H1 (cell line): ENCODE measurements at regions not wholly inside any gene's neighbourhood (a gene's known extent, or its start where the extent isn't known, plus 50 kb on each side); places are given as distances from the start of the nearest gene placed in this dataset.

Experiments used
- CTCF ChIA-PET: fragments of 300-600 bp; sonication (Branson Sonifier 250); formaldehyde crosslinking; loops from one replicate; lab custom pipeline; 2021; ENCODE audit not compliant: partially characterized antibody; lab: Charles Lee
- POLR2A ChIA-PET: fragments of 300-600 bp; sonication (Branson Sonifier 250); formaldehyde crosslinking; loops from one replicate; lab custom pipeline; 2021; ENCODE audit warnings: inconsistent platforms; ENCODE audit not compliant: partially characterized antibody; lab: Charles Lee
- DNase-seq, 2 experiments: peaks; one replicate each; pipeline versions ENCODE4 v3.0.0 to v3.0.0-alpha.2; 2010 to 2022; ENCODE audit warnings: low spot score in 2 of 2, low read depth in 1 of 2, mixed read lengths in 1 of 2
- FAIRE-seq: peaks from 2 replicates; lab custom pipeline; 2011; peaks lifted over from hg19 to GRCh38; lab: Jason Lieb, UNC
- H2AFZ ChIP-seq: 2 replicates; pipeline ENCODE4 v1.8.1; 2012; ENCODE audit warnings: low read length, inconsistent platforms
- H2AK5ac ChIP-seq: 2 replicates; pipeline ENCODE4 v1.6.1; 2013; ENCODE audit warnings: low read depth, low read length
- H2BK120ac ChIP-seq: replicated peaks from 2 replicates; pipeline ENCODE3; 2013; ENCODE audit warnings: low read depth, low read length, inconsistent platforms
- H2BK12ac ChIP-seq: 2 replicates; pipeline ENCODE4 v1.6.1; 2013; ENCODE audit warnings: low read depth, low read length
- H2BK15ac ChIP-seq: 2 replicates; pipeline ENCODE4 v1.6.1; 2013; ENCODE audit warnings: low read length
- H2BK20ac ChIP-seq: 2 replicates; pipeline ENCODE4 v1.6.1; 2013; ENCODE audit warnings: low read length
- H2BK5ac ChIP-seq: 2 replicates; pipeline ENCODE4 v1.6.1; 2013; ENCODE audit warnings: low read depth, low read length
- H3K14ac ChIP-seq: 2 replicates; pipeline ENCODE4 v1.6.1; 2013; ENCODE audit warnings: inconsistent platforms; ENCODE audit not compliant: insufficient read length
- H3K18ac ChIP-seq: 2 replicates; pipeline ENCODE4 v1.6.1; 2013; ENCODE audit warnings: low read length; ENCODE audit errors: extremely low read depth
- H3K23ac ChIP-seq: 2 replicates; pipeline ENCODE4 v1.6.1; 2013; ENCODE audit warnings: inconsistent platforms; ENCODE audit not compliant: insufficient read length
- H3K23me2 ChIP-seq: 2 replicates; pipeline ENCODE4 v1.6.1; 2013; ENCODE audit warnings: low read depth, low read length
- H3K27ac ChIP-seq: 2 replicates; pipeline ENCODE4 v1.6.1; 2011; ENCODE audit warnings: low read depth, low read length, inconsistent platforms
- H3K27me3 ChIP-seq, 4 experiments: replicated peaks in 1 of 4; 1 replicate in 1 of 4; 2 replicates in 3 of 4; pipeline versions ENCODE4 v1.6.1 to v1.8.1; 2011 to 2013; ENCODE audit warnings: low read length in 3 of 4, mild to moderate bottlenecking in 3 of 4, inconsistent platforms in 2 of 4, mixed read lengths in 2 of 4, moderate library complexity in 1 of 4; ENCODE audit not compliant: control insufficient read depth in 3 of 4, insufficient read depth in 3 of 4; ENCODE audit errors: extremely low read depth in 1 of 4
- H3K36me3 ChIP-seq, 4 experiments: 2 replicates each; pipeline versions ENCODE4 v1.6.1 to v1.8.1; 2011 to 2013; ENCODE audit warnings: mild to moderate bottlenecking in 4 of 4, low read length in 3 of 4, moderate library complexity in 2 of 4, control low read depth in 1 of 4, inconsistent platforms in 1 of 4; ENCODE audit not compliant: insufficient read depth in 4 of 4, control insufficient read depth in 2 of 4
- H3K4ac ChIP-seq: replicated peaks from 2 replicates; pipeline ENCODE3; 2013; ENCODE audit warnings: low read length, low read depth, mixed read lengths, inconsistent platforms; ENCODE audit not compliant: insufficient read length
- H3K4me1 ChIP-seq, 4 experiments: replicated peaks in 1 of 4; 1 replicate in 1 of 4; 2 replicates in 3 of 4; pipeline versions ENCODE4 v1.6.1 to v1.8.1; 2011 to 2013; ENCODE audit warnings: low read length in 3 of 4, inconsistent platforms in 2 of 4, mixed read lengths in 1 of 4; ENCODE audit not compliant: insufficient read depth in 4 of 4, control insufficient read depth in 3 of 4
- H3K4me2 ChIP-seq, 2 experiments: 2 replicates each; pipeline versions ENCODE4 v1.6.1 to v1.8.1; 2011 to 2013; ENCODE audit warnings: low read depth in 2 of 2, low read length in 2 of 2, control low read depth in 1 of 2, inconsistent platforms in 1 of 2, mild to moderate bottlenecking in 1 of 2; ENCODE audit not compliant: insufficient read depth in 1 of 2
- H3K4me3 ChIP-seq, 4 experiments: fragments of 200-600, 300-600 bp in 1 of 4; sonication (generic), shearing (Covaris generic), sonication (Bioruptor Twin) in 1 of 4; 2 replicates each; pipeline versions ENCODE4 v1.5.1 to v1.8.1; 2011 to 2016; ENCODE audit warnings: low read length in 4 of 4, low read depth in 3 of 4, control low read depth in 2 of 4, inconsistent platforms in 2 of 4, mild to moderate bottlenecking in 2 of 4, mixed read lengths in 1 of 4, moderate library complexity in 1 of 4; ENCODE audit not compliant: insufficient read depth in 2 of 4; ENCODE audit errors: extremely low read depth in 1 of 4
- H3K56ac ChIP-seq: replicated peaks from 2 replicates; pipeline ENCODE3; 2013; ENCODE audit warnings: low read depth, mild to moderate bottlenecking, mixed read lengths, low read length, inconsistent platforms; ENCODE audit not compliant: insufficient read length
- H3K79me1 ChIP-seq: 2 replicates; pipeline ENCODE4 v1.6.1; 2013; ENCODE audit warnings: low read depth, low read length, control low read depth
- H3K79me2 ChIP-seq, 2 experiments: 2 replicates each; pipeline versions ENCODE4 v1.6.1 to v1.8.1; 2012 to 2013; ENCODE audit warnings: low read length in 2 of 2, mild to moderate bottlenecking in 2 of 2, inconsistent platforms in 1 of 2; ENCODE audit not compliant: insufficient read depth in 2 of 2, control insufficient read depth in 1 of 2
- H3K9ac ChIP-seq, 4 experiments: replicated peaks in 1 of 4; 1 replicate in 1 of 4; 2 replicates in 3 of 4; pipeline versions ENCODE4 v1.6.1 to v1.8.1; 2011 to 2013; ENCODE audit warnings: low read depth in 3 of 4, low read length in 3 of 4, control low read depth in 2 of 4, mild to moderate bottlenecking in 2 of 4, moderate library complexity in 2 of 4, inconsistent platforms in 1 of 4; ENCODE audit errors: extremely low read depth in 1 of 4
- H3K9me3 ChIP-seq, 2 experiments: 2 replicates each; pipeline versions ENCODE4 v1.6.1 to v1.8.1; 2012 to 2013; ENCODE audit warnings: mild to moderate bottlenecking in 2 of 2, moderate library complexity in 2 of 2, control low read depth in 1 of 2, inconsistent platforms in 1 of 2, low read depth in 1 of 2, low read length in 1 of 2, mixed read lengths in 1 of 2; ENCODE audit not compliant: insufficient read depth in 2 of 2
- H4K20me1 ChIP-seq, 2 experiments: replicated peaks in 1 of 2; 2 replicates each; pipeline versions ENCODE3 to v1.8.1; 2011 to 2013; ENCODE audit warnings: inconsistent platforms in 2 of 2, low read length in 2 of 2, mild to moderate bottlenecking in 1 of 2; ENCODE audit not compliant: insufficient read depth in 2 of 2, control insufficient read depth in 1 of 2
- H4K5ac ChIP-seq: 2 replicates; pipeline ENCODE4 v1.6.1; 2013; ENCODE audit warnings: low read length, low read depth, mixed read lengths, inconsistent platforms; ENCODE audit not compliant: insufficient read length
- H4K8ac ChIP-seq: 2 replicates; pipeline ENCODE4 v1.8.0; 2013; ENCODE audit warnings: mild to moderate bottlenecking, moderate library complexity, low read length, inconsistent platforms; ENCODE audit not compliant: insufficient read depth; ENCODE audit errors: extremely low read depth
- H4K91ac ChIP-seq: replicated peaks from 2 replicates; pipeline ENCODE3; 2013; ENCODE audit warnings: low read length, mixed read lengths, inconsistent platforms; ENCODE audit not compliant: insufficient read length
- ASH2L ChIP-seq: fragments of 200-600, 300-600 bp; sonication (generic); IDR thresholded peaks from one replicate; pipeline ENCODE4 v1.7.1; 2017; ENCODE audit warnings: low read length
- CBX5 ChIP-seq: fragments of 300-800, 300-1000 bp; sonication (generic); IDR thresholded peaks from 2 replicates; pipeline ENCODE4 v1.7.1; 2016; ENCODE audit warnings: antibody characterized with exemption, low read length, low read depth
- EGR1 ChIP-seq: IDR thresholded peaks from 2 replicates; pipeline ENCODE4 v1.6.1; 2011; ENCODE audit warnings: low read depth, low read length, borderline replicate concordance
- EZH2 ChIP-seq: fragments of 200-600 bp; sonication (generic); IDR thresholded peaks from 2 replicates; pipeline ENCODE4 v1.7.1; 2012; ENCODE audit warnings: low read depth, mild to moderate bottlenecking, moderate library complexity, low read length, inconsistent platforms; ENCODE audit not compliant: severe bottlenecking
- FOSL1 ChIP-seq: IDR thresholded peaks from 2 replicates; pipeline ENCODE4 v1.6.1; 2011; ENCODE audit warnings: mild to moderate bottlenecking, low read depth, low read length, moderate library complexity; ENCODE audit not compliant: insufficient read depth
- GTF2F1 ChIP-seq: IDR thresholded peaks from 2 replicates; pipeline ENCODE4 v1.6.1; 2012; ENCODE audit warnings: low read depth, low read length, improper control_type of control experiment, borderline replicate concordance
- JUN ChIP-seq: IDR thresholded peaks from 2 replicates; pipeline ENCODE4 v1.6.1; 2011; ENCODE audit warnings: low read depth, mild to moderate bottlenecking, improper control_type of control experiment, low read length
- KDM5A ChIP-seq: fragments of 200-600 bp; IDR thresholded peaks from 2 replicates; pipeline ENCODE4 v1.7.1; 2012; ENCODE audit warnings: mild to moderate bottlenecking, low read length, inconsistent platforms, mixed read lengths
- RXRA ChIP-seq: IDR thresholded peaks from 2 replicates; pipeline ENCODE4 v1.6.1; 2011; ENCODE audit warnings: low read depth, mild to moderate bottlenecking, low read length, moderate library complexity; ENCODE audit not compliant: insufficient read depth
- SIN3A ChIP-seq, 2 experiments: IDR thresholded peaks in 1 of 2; conservative IDR thresholded peaks in 1 of 2; 2 replicates each; pipeline ENCODE4 v1.6.1; 2011 to 2012; ENCODE audit warnings: low read length in 2 of 2, improper control_type of control experiment in 1 of 2, low read depth in 1 of 2, mild to moderate bottlenecking in 1 of 2
- SP4 ChIP-seq: IDR thresholded peaks from 2 replicates; pipeline ENCODE4 v1.6.1; 2012; ENCODE audit warnings: low read length, inconsistent platforms
- SRF ChIP-seq: IDR thresholded peaks from 2 replicates; pipeline ENCODE4 v1.6.1; 2011; ENCODE audit warnings: mild to moderate bottlenecking, low read depth, low read length, moderate library complexity
- SUZ12 ChIP-seq: fragments of 200-600 bp; sonication (generic); IDR thresholded peaks from 2 replicates; pipeline ENCODE4 v1.6.1; 2012; ENCODE audit warnings: mild to moderate bottlenecking, inconsistent platforms, low read length, moderate library complexity, mixed read lengths
- ZNF274 ChIP-seq: IDR thresholded peaks from 2 replicates; pipeline ENCODE4 v1.7.0; 2012; ENCODE audit warnings: low read length, borderline replicate concordance; ENCODE audit errors: extremely low read depth
- WGBS, 2 experiments: shearing (Covaris generic) in 1 of 2; methylation state at CpG; one replicate each; pipeline versions ENCODE4 v1.1.6 to v1.1.7; 2013 to 2015; ENCODE audit warnings: low lambda C conversion rate in 2 of 2, mixed read lengths in 2 of 2, inconsistent platforms in 1 of 2, low coverage in 1 of 2, missing lambda C conversion rate in 1 of 2; ENCODE audit not compliant: insufficient replicate concordance in 2 of 2, insufficient coverage in 1 of 2, insufficient read length in 1 of 2; ENCODE audit errors: extremely low coverage in 1 of 2, missing lambda C conversion rate in 1 of 2; 5-methylcytosine and 5-hydroxymethylcytosine counted together
- TF ChIP-seq, protein P1 (sequence below): IDR thresholded peaks from 2 replicates; pipeline ENCODE4 v1.6.1; 2012; ENCODE audit warnings: inconsistent platforms

DNA sequence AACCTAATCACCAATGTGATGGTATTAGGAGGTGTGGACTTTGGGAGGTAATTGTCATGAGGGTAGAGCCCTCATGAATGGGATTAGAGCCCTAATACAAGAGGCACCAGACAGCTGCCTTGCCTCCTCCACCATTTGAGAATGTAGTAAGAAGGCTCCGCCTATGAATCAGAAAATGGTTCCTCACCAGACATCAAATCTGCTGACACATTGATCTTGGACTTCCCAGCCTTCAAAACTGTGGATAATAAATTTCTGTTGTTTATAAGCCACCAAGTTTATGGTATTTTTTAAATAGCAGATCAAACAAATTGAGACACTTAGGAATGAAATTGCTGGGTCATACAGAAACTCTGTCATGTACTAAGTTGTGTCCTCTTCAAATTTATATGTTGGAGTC lies 56.8 kb upstream of the COL6A5 start:
- WGBS, 2 experiments: 82% methylated on average over 1 of the region's 1 CpG; no CpG with 5 or more reads in 1 of the 2 experiments
- no peak overlapping the region for H3K9ac ChIP-seq

More for the DNA sequence above, 56.8 kb upstream of the COL6A5 start:
- no peak for DNase-seq
- H3K4me3 ChIP-seq: no peak overlapping the region
- no peak overlapping the region for H2BK12ac ChIP-seq
- H4K20me1 ChIP-seq: no peaks in the 10 kb centered on the region
- no peak overlapping the region for H3K4me2 ChIP-seq
- H4K91ac ChIP-seq: no peak overlapping the region
- H2BK5ac ChIP-seq: no peak overlapping the region
- no peaks in the 10 kb centered on the region for H3K79me2 ChIP-seq
- H4K5ac ChIP-seq: no peak overlapping the region
- H2AK5ac ChIP-seq: no peak overlapping the region
- H4K8ac ChIP-seq: no peak overlapping the region
- H3K27me3 ChIP-seq: no peaks in the 10 kb centered on the region
- H3K27ac ChIP-seq: no peak overlapping the region
- H2AFZ ChIP-seq: no peak overlapping the region
- no peak overlapping the region for H3K4ac ChIP-seq
- no peaks in the 10 kb centered on the region for H3K4me1 ChIP-seq
- H3K14ac ChIP-seq: no peak overlapping the region
- H3K9me3 ChIP-seq: no peaks in the 10 kb centered on the region
- H2BK15ac ChIP-seq: no peak overlapping the region
- FAIRE-seq: no peak
- no peak overlapping the region for H2BK20ac ChIP-seq
- H3K23me2 ChIP-seq: no peaks in the 10 kb centered on the region
- no peak overlapping the region for H3K23ac ChIP-seq
- ChIA-PET CTCF (no interaction called here), POLR2A (no interaction called here)
- TF ChIP-seq EGR1 (no peak), JUN (no peak), SUZ12 (no peak), ASH2L (no peak), SRF (no peak), RXRA (no peak), EZH2 (no peak), KDM5A (no peak), GTF2F1 (no peak), CBX5 (no peak), FOSL1 (no peak), SIN3A (conservative IDR thresholded peaks at IDR 0.05 in 1 of 2, IDR thresholded peaks at IDR 0.05 in 1 of 2; ENCODE audit: low read depth in 1 of 2, low read length in 2 of 2) (no peak), SP4 (no peak), ZNF274 (no peak)
- TF ChIP-seq, protein P1, sequence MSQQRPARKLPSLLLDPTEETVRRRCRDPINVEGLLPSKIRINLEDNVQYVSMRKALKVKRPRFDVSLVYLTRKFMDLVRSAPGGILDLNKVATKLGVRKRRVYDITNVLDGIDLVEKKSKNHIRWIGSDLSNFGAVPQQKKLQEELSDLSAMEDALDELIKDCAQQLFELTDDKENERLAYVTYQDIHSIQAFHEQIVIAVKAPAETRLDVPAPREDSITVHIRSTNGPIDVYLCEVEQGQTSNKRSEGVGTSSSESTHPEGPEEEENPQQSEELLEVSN: no peak
- no peak overlapping the region for H3K56ac ChIP-seq
- no peaks in the 10 kb centered on the region for H3K79me1 ChIP-seq
- H3K36me3 ChIP-seq: no peaks in the 10 kb centered on the region
- no peak overlapping the region for H2BK120ac ChIP-seq
- no peak overlapping the region for H3K18ac ChIP-seq
